ENCODE measurements at regions not wholly inside any gene's neighbourhood (a gene's known extent, or its start where the extent isn't known, plus 50 kb on each side); places are given as distances from the start of the nearest gene placed in this dataset.

- no peak for DNase-seq
Observed at GRCh38 chr11:26112264-26112663, 219.7 kb upstream of the ANO3 start.

- DNase-seq = no peak
Observed at GRCh38 chr11:26121466-26121865, 210.5 kb upstream of the ANO3 start.

- DNase-seq = no peak
Observed at GRCh38 chr11:26126741-26127140, 205.2 kb upstream of the ANO3 start.

GRCh38 chr11:26127336-26127735 is 204.6 kb upstream of the ANO3 start:
- no peak for DNase-seq

GRCh38 chr11:26131406-26131805 is 200.5 kb upstream of the ANO3 start:
- no peak for DNase-seq

- no peak for DNase-seq
Observed at GRCh38 chr11:26134053-26134452, 197.9 kb upstream of the ANO3 start.

GRCh38 chr11:26134481-26135355 is 197.2 kb upstream of the ANO3 start:
- no peak for DNase-seq

- no peak for DNase-seq
Observed at GRCh38 chr11:26137651-26138050, 194.3 kb upstream of the ANO3 start.

- no peak for DNase-seq
Observed at GRCh38 chr11:26142891-26143290, 189.0 kb upstream of the ANO3 start.

- no peak for DNase-seq
Observed at GRCh38 chr11:26143566-26144290, 188.2 kb upstream of the ANO3 start.

- no peak for DNase-seq
Observed at GRCh38 chr11:26144291-26144690, 187.6 kb upstream of the ANO3 start.

GRCh38 chr11:26144911-26145310 is 187.0 kb upstream of the ANO3 start:
- DNase-seq = no peak

GRCh38 chr11:26149585-26149984 is 182.3 kb upstream of the ANO3 start:
- no peak for DNase-seq

- no peak for DNase-seq
Observed at GRCh38 chr11:26150031-26150430, 181.9 kb upstream of the ANO3 start.

GRCh38 chr11:26158251-26158650 is 173.7 kb upstream of the ANO3 start:
- DNase-seq = no peak

- DNase-seq = no peak
Observed at GRCh38 chr11:26162291-26162690, 169.6 kb upstream of the ANO3 start.

GRCh38 chr11:26186389-26186788 is 145.5 kb upstream of the ANO3 start:
- no peak for DNase-seq

- no peak for DNase-seq
Observed at GRCh38 chr11:26187639-26188038, 144.3 kb upstream of the ANO3 start.

GRCh38 chr11:26188554-26188953 is 143.4 kb upstream of the ANO3 start:
- no peak for DNase-seq

GRCh38 chr11:26191193-26191592 is 140.7 kb upstream of the ANO3 start:
- DNase-seq = no peak

- DNase-seq = no peak
Observed at GRCh38 chr11:26193694-26194365, 138.1 kb upstream of the ANO3 start.

- DNase-seq = no peak
Observed at GRCh38 chr11:26194881-26195280, 137.0 kb upstream of the ANO3 start.

GRCh38 chr11:26198532-26199096 is 133.3 kb upstream of the ANO3 start:
- DNase-seq = no peak

Measured in activated CD4-positive, alpha-beta T cell treated with anti-CD3 and anti-CD28 coated beads, Interleukin-10, Interleukin-2, amounts not matched to agents 100 ng/mL and 50 ng/mL, durations not matched to agents 16 hours and 8 hours (primary cell).